Stimulated activated CD4-positive, alpha-beta T cell treated with anti-CD3 and anti-CD28 coated beads, Interleukin-1b, Interleukin-23, amount 100 ng/mL, for 24 hours (primary cell): ENCODE measurements at regions not wholly inside any gene's neighbourhood (a gene's known extent, or its start where the extent isn't known, plus 50 kb on each side); places are given as distances from the start of the nearest gene placed in this dataset.

Source experiments
- DNase-seq, 4 experiments: peaks; one replicate each; pipeline ENCODE4 v3.0.0-alpha.2; 2020; ENCODE audit warnings: low read depth in 4 of 4, low spot score in 1 of 4

GRCh38 chr17:14910916-14911315 is 354.2 kb downstream of the PMP22 start:
- no peak for DNase-seq

- no peak for DNase-seq
Measured at GRCh38 chr17:14904386-14904785, 360.7 kb downstream of the PMP22 start.

- DNase-seq: no peak
Measured at GRCh38 chr17:14903854-14904253, 361.3 kb downstream of the PMP22 start.

- no peak for DNase-seq
Measured at GRCh38 chr17:14902803-14903202, 362.3 kb downstream of the PMP22 start.

GRCh38 chr17:14902297-14902696 is 362.8 kb downstream of the PMP22 start:
- no peak for DNase-seq

GRCh38 chr17:14901376-14901775 is 363.8 kb downstream of the PMP22 start:
- no peak for DNase-seq

GRCh38 chr17:14886200-14886739 is 378.9 kb downstream of the PMP22 start:
- DNase-seq: no peak

- no peak for DNase-seq
Measured at GRCh38 chr17:14882131-14882530, 383.0 kb downstream of the PMP22 start.

GRCh38 chr17:14875557-14876412 is 389.3 kb downstream of the PMP22 start:
- DNase-seq: no peak

- DNase-seq: no peak
Measured at GRCh38 chr17:14873996-14874395, 391.1 kb downstream of the PMP22 start.

GRCh38 chr17:14873540-14873939 is 391.6 kb downstream of the PMP22 start:
- no peak for DNase-seq

- DNase-seq: no peak
Measured at GRCh38 chr17:14871921-14872320, 393.2 kb downstream of the PMP22 start.

- DNase-seq: no peak
Measured at GRCh38 chr17:14866266-14866665, 398.9 kb downstream of the PMP22 start.

GRCh38 chr17:14864127-14864526 is 401.0 kb downstream of the PMP22 start:
- no peak for DNase-seq

- no peak for DNase-seq
Measured at GRCh38 chr17:14859542-14859941, 405.6 kb downstream of the PMP22 start.

GRCh38 chr17:14856176-14856575 is 408.9 kb downstream of the PMP22 start:
- no peak for DNase-seq

- no peak for DNase-seq
Measured at GRCh38 chr17:14854691-14855090, 410.4 kb downstream of the PMP22 start.

- no peak for DNase-seq
Measured at GRCh38 chr17:14845591-14846281, 419.4 kb downstream of the PMP22 start.

- no peak for DNase-seq
Measured at GRCh38 chr17:14843086-14843795, 421.9 kb downstream of the PMP22 start.

- no peak for DNase-seq
Measured at GRCh38 chr17:14840616-14841231, 424.4 kb downstream of the PMP22 start.

GRCh38 chr17:14838567-14838966 is 426.6 kb downstream of the PMP22 start:
- no peak for DNase-seq
